Mesenchymal stem cell (in vitro differentiated cells and primary cell): ENCODE measurements at regions not wholly inside any gene's neighbourhood (a gene's known extent, or its start where the extent isn't known, plus 50 kb on each side); places are given as distances from the start of the nearest gene placed in this dataset.

Experiments
- DNase-seq: peaks from one replicate; pipeline ENCODE4 v3.0.0-alpha.2; 2013
- H2AFZ ChIP-seq: one replicate; pipeline ENCODE4 v1.6.1; 2013; ENCODE audit warnings: low read depth, mild to moderate bottlenecking, control low read depth, inconsistent platforms, low read length, moderate library complexity
- H2AK5ac ChIP-seq: 2 replicates; pipeline ENCODE4 v1.6.1; 2013; ENCODE audit warnings: low read length, moderate library complexity, mild to moderate bottlenecking, inconsistent platforms; ENCODE audit not compliant: severe bottlenecking
- H2BK120ac ChIP-seq: one replicate; pipeline ENCODE4 v1.6.1; 2013; ENCODE audit warnings: low read depth, mild to moderate bottlenecking, inconsistent platforms, low read length, moderate library complexity
- H2BK12ac ChIP-seq, 2 experiments: one replicate each; pipeline ENCODE4 v1.6.1; 2013; ENCODE audit warnings: inconsistent platforms in 2 of 2, low read length in 2 of 2, mild to moderate bottlenecking in 2 of 2, moderate library complexity in 2 of 2, control low read depth in 1 of 2
- H2BK15ac ChIP-seq: one replicate; pipeline ENCODE4 v1.6.1; 2013; ENCODE audit warnings: mild to moderate bottlenecking, low read depth, inconsistent platforms; ENCODE audit not compliant: poor library complexity, severe bottlenecking
- H2BK5ac ChIP-seq: 2 replicates; pipeline ENCODE4 v1.6.1; 2013; ENCODE audit warnings: low read depth, mild to moderate bottlenecking, low read length, control low read depth, inconsistent platforms; ENCODE audit not compliant: poor library complexity, severe bottlenecking
- H3K14ac ChIP-seq, 2 experiments: one replicate each; pipeline ENCODE4 v1.6.1; 2013; ENCODE audit warnings: inconsistent platforms in 2 of 2, low read length in 2 of 2, control low read depth in 1 of 2, mild to moderate bottlenecking in 1 of 2, moderate library complexity in 1 of 2
- H3K18ac ChIP-seq, 2 experiments: one replicate each; pipeline ENCODE4 v1.6.1; 2013; ENCODE audit warnings: inconsistent platforms in 2 of 2, low read length in 2 of 2, control low read depth in 1 of 2, low read depth in 1 of 2, mild to moderate bottlenecking in 1 of 2
- H3K23ac ChIP-seq, 2 experiments: one replicate each; pipeline ENCODE4 v1.6.1; 2013; ENCODE audit warnings: inconsistent platforms in 2 of 2, low read length in 2 of 2, mild to moderate bottlenecking in 2 of 2, moderate library complexity in 2 of 2, control low read depth in 1 of 2
- H3K27ac ChIP-seq: 2 replicates; pipeline ENCODE4 v1.5.1; 2013; ENCODE audit warnings: mild to moderate bottlenecking, moderate library complexity, low read length, control low read depth, inconsistent platforms; ENCODE audit not compliant: poor library complexity, severe bottlenecking
- H3K27me3 ChIP-seq, 2 experiments: 2 replicates each; pipeline versions ENCODE4 v1.6.1 to v1.7.0; 2013; ENCODE audit warnings: low read length in 2 of 2, mild to moderate bottlenecking in 2 of 2, moderate library complexity in 2 of 2, control low read depth in 1 of 2, inconsistent platforms in 1 of 2; ENCODE audit not compliant: control insufficient read depth in 1 of 2, insufficient read depth in 1 of 2
- H3K36me3 ChIP-seq, 2 experiments: 2 replicates each; pipeline versions ENCODE4 v1.6.1 to v1.7.0; 2013; ENCODE audit warnings: low read length in 2 of 2, control low read depth in 1 of 2, inconsistent platforms in 1 of 2, low read depth in 1 of 2, mild to moderate bottlenecking in 1 of 2; ENCODE audit not compliant: insufficient read depth in 2 of 2, control insufficient read depth in 1 of 2
- H3K4ac ChIP-seq, 2 experiments: one replicate each; pipeline ENCODE4 v1.6.1; 2013; ENCODE audit warnings: inconsistent platforms in 2 of 2, low read length in 2 of 2, mild to moderate bottlenecking in 2 of 2, moderate library complexity in 2 of 2, control low read depth in 1 of 2, low read depth in 1 of 2
- H3K4me1 ChIP-seq: 2 replicates; pipeline ENCODE4 v1.6.1; 2013; ENCODE audit warnings: low read depth, low read length, control low read depth; ENCODE audit not compliant: control insufficient read depth, insufficient read depth
- H3K4me2 ChIP-seq: 2 replicates; pipeline ENCODE4 v1.6.1; 2013; ENCODE audit warnings: low read length, mild to moderate bottlenecking, inconsistent platforms; ENCODE audit not compliant: poor library complexity, severe bottlenecking
- H3K4me3 ChIP-seq, 2 experiments: 2 replicates each; pipeline versions ENCODE4 v1.5.1 to v1.7.0; 2013; ENCODE audit warnings: low read length in 2 of 2, mild to moderate bottlenecking in 2 of 2, control low read depth in 1 of 2, low read depth in 1 of 2; ENCODE audit not compliant: insufficient read depth in 1 of 2
- H3K79me1 ChIP-seq: replicated peaks from 2 replicates; pipeline ENCODE4 v1.6.1; 2013; ENCODE audit warnings: mild to moderate bottlenecking, control low read depth, low read length, inconsistent platforms; ENCODE audit not compliant: poor library complexity, severe bottlenecking
- H3K9ac ChIP-seq: 2 replicates; pipeline ENCODE4 v1.7.0; 2013; ENCODE audit warnings: mild to moderate bottlenecking, low read length, moderate library complexity
- H3K9me3 ChIP-seq: 2 replicates; pipeline ENCODE4 v1.7.0; 2013; ENCODE audit warnings: mild to moderate bottlenecking, low read length; ENCODE audit not compliant: control insufficient read depth
- H4K8ac ChIP-seq: one replicate; pipeline ENCODE4 v1.6.1; 2013; ENCODE audit warnings: inconsistent platforms, mild to moderate bottlenecking, low read length, moderate library complexity
- H4K91ac ChIP-seq: one replicate; pipeline ENCODE4 v1.6.1; 2013; ENCODE audit warnings: mild to moderate bottlenecking, low read length, inconsistent platforms
- WGBS: methylation state at CpG from one replicate; pipeline ENCODE4 v1.1.7; 2013; ENCODE audit warnings: mixed read lengths; 5-methylcytosine and 5-hydroxymethylcytosine counted together

DNA sequence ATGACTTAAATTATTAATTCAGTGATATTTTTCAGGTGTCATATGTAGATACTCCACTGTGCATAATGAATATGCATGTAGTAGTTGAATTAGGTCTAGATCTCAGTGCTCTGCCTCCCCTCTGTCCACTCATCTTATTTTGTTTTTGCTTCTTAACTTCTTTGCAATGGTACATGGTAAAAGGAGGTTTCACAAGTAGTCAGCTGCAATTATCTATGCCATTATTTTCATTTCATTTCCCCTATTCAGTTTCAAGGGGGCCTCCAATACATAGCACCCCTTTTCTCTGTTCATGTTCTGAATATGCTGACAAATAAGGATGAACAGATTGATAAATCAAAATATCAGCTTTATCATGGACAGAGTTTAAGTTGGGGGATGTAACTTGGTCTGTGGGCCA is 511.6 kb upstream of the ZNF608 start:
- no peaks in the 10 kb centered on the region for H3K36me3 ChIP-seq
- no peak overlapping the region for H3K27ac ChIP-seq
- no peak overlapping the region for H4K8ac ChIP-seq
- no peak overlapping the region for H2BK12ac ChIP-seq
- no peak overlapping the region for H2BK5ac ChIP-seq
- peaks cover 19% of the 10 kb centered on the region for H3K9me3 ChIP-seq
- H3K14ac ChIP-seq, result no peak overlapping the region
- H3K23ac ChIP-seq, result no peak overlapping the region
- no peaks in the 10 kb centered on the region for H3K27me3 ChIP-seq
- no peak overlapping the region for H3K4me2 ChIP-seq
- H2BK120ac ChIP-seq, result no peak overlapping the region
- no peak overlapping the region for H3K9ac ChIP-seq
- H3K4me1 ChIP-seq, result no peaks in the 10 kb centered on the region
- no peak overlapping the region for H2AK5ac ChIP-seq
- H2BK15ac ChIP-seq, result no peak overlapping the region
- no peak for DNase-seq
- no peak overlapping the region for H3K4me3 ChIP-seq
- H3K18ac ChIP-seq, result no peak overlapping the region
- no peak overlapping the region for H4K91ac ChIP-seq
- H2AFZ ChIP-seq, result no peak overlapping the region
- no peaks in the 10 kb centered on the region for H3K79me1 ChIP-seq
- H3K4ac ChIP-seq, result no peak overlapping the region

DNA sequence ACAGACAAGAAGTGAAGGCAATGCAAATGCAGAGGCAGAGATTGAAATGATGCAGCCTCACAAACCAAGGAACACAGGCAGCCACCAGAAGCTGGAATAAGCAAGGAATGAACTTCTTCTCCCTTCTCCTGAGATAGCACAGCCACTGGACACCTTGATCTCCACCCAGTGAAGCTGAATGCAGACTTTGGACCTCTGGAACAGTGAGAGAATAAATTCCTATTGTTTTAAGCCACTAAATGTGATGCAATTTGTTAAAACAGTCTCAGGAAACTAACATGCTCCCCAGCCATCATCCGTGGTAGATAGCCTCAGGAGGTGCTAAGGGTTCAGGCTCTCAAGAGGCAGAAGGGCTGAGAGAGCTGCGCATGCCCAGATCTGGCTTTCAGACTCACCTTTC is 512.2 kb upstream of the ZNF608 start:
- no peak for DNase-seq
- 73% methylated on average over 2 of the region's 2 CpGs for WGBS
- Histone ChIP-seq H3K4ac (no peak overlapping the region), H4K8ac (no peak overlapping the region), H2BK120ac (no peak overlapping the region), H2BK12ac (no peak overlapping the region), H2BK5ac (no peak overlapping the region), H4K91ac (no peak overlapping the region), H3K14ac (no peak overlapping the region), H3K4me2 (no peak overlapping the region), H3K18ac (no peak overlapping the region), H3K9me3 (peaks cover 15% of the 10 kb centered on the region), H3K27ac (no peak overlapping the region), H3K4me3 (no peak overlapping the region), H3K4me1 (no peaks in the 10 kb centered on the region), H2AFZ (no peak overlapping the region), H3K9ac (no peak overlapping the region), H2AK5ac (no peak overlapping the region), H3K27me3 (no peaks in the 10 kb centered on the region), H3K23ac (no peak overlapping the region), H2BK15ac (no peak overlapping the region), H3K79me1 (no peaks in the 10 kb centered on the region), H3K36me3 (no peaks in the 10 kb centered on the region)

DNA sequence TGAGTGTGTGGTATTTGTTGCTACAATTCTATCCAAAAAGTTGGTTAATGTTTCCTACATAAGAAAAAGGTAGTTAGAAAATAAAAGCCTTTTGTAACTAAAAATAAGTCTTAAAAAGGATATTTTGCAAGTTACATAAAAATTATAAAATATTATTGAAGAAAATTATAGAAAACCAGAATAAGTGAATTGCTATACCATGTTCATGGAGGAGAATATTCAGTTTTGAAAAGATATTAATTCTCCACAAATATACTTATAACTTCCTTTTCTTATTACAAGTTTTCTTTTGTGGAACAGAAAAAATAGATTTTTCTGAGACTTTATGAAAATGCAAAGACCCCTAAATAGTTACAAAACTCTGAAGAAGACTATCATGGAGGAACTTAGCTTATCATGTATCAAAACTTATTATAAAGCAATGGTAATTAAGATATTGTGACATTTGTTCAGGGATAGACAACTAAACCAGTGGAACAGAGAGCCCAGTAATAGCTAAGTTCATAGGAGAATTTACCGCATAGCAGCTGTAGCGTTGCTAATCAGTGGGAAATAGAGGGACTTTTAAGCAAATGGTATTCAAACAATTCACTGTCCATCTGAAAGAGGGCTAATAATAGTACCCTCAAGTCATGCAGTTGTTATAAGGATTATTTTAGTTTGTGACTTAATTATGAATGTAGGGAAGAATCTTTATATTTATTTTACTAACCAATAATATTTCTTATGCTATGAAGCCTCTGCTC is 515.2 kb upstream of the ZNF608 start:
- 100% methylated on average over 1 of the region's 2 CpGs for WGBS
- H2BK12ac ChIP-seq, result no peak overlapping the region
- H3K23ac ChIP-seq, result no peak overlapping the region
- no peak overlapping the region for H3K27ac ChIP-seq
- no peaks in the 10 kb centered on the region for H3K4me1 ChIP-seq
- no peaks in the 10 kb centered on the region for H3K36me3 ChIP-seq
- H3K9me3 ChIP-seq, result no peaks in the 10 kb centered on the region
- no peak overlapping the region for H3K4ac ChIP-seq
- no peak overlapping the region for H2BK5ac ChIP-seq
- no peak overlapping the region for H3K4me3 ChIP-seq
- no peak overlapping the region for H2AFZ ChIP-seq
- H3K4me2 ChIP-seq, result no peak overlapping the region
- no peaks in the 10 kb centered on the region for H3K79me1 ChIP-seq
- no peaks in the 10 kb centered on the region for H3K27me3 ChIP-seq
- H3K18ac ChIP-seq, result no peak overlapping the region
- no peak overlapping the region for H2BK15ac ChIP-seq
- no peak overlapping the region for H2AK5ac ChIP-seq
- no peak overlapping the region for H3K14ac ChIP-seq
- no peak for DNase-seq
- H4K8ac ChIP-seq, result no peak overlapping the region
- no peak overlapping the region for H4K91ac ChIP-seq
- H2BK120ac ChIP-seq, result no peak overlapping the region
- H3K9ac ChIP-seq, result no peak overlapping the region

DNA sequence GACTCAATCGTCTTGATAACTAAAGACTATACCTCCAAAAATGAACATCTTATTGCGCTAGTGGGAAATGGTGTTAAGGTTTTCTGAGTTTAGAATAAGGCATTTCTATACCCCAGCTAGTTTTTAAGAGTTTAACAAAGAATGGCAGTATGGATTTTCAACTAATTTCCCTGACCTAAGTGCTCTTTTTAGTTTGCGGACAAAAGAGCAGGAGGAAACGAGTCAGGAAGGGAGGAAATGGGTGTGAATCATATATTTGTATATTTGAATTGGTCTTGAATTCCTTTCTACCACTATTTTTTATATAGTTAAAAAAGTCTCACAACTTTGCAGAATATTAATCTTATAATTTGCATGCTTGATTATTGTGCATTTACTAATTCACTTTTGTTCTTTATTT is 516.3 kb upstream of the ZNF608 start:
- no CpG with 5 or more reads among the region's 4 CpGs for WGBS
- H3K36me3 ChIP-seq, result no peaks in the 10 kb centered on the region
- no peak overlapping the region for H2BK12ac ChIP-seq
- H2BK15ac ChIP-seq, result no peak overlapping the region
- no peaks in the 10 kb centered on the region for H3K27me3 ChIP-seq
- H3K18ac ChIP-seq, result no peak overlapping the region
- no peak overlapping the region for H4K8ac ChIP-seq
- H3K4me2 ChIP-seq, result no peak overlapping the region
- DNase-seq, result no peak
- no peak overlapping the region for H3K4ac ChIP-seq
- H3K9ac ChIP-seq, result no peak overlapping the region
- H3K23ac ChIP-seq, result no peak overlapping the region
- H3K4me1 ChIP-seq, result no peaks in the 10 kb centered on the region
- H2BK5ac ChIP-seq, result no peak overlapping the region
- no peaks in the 10 kb centered on the region for H3K9me3 ChIP-seq
- no peak overlapping the region for H4K91ac ChIP-seq
- H3K14ac ChIP-seq, result no peak overlapping the region
- no peak overlapping the region for H3K27ac ChIP-seq
- no peak overlapping the region for H3K4me3 ChIP-seq
- no peaks in the 10 kb centered on the region for H3K79me1 ChIP-seq
- H2BK120ac ChIP-seq, result no peak overlapping the region
- H2AK5ac ChIP-seq, result no peak overlapping the region
- no peak overlapping the region for H2AFZ ChIP-seq
